ENCODE measurements at regions not wholly inside any gene's neighbourhood (a gene's known extent, or its start where the extent isn't known, plus 50 kb on each side); places are given as distances from the start of the nearest gene placed in this dataset.

DNA sequence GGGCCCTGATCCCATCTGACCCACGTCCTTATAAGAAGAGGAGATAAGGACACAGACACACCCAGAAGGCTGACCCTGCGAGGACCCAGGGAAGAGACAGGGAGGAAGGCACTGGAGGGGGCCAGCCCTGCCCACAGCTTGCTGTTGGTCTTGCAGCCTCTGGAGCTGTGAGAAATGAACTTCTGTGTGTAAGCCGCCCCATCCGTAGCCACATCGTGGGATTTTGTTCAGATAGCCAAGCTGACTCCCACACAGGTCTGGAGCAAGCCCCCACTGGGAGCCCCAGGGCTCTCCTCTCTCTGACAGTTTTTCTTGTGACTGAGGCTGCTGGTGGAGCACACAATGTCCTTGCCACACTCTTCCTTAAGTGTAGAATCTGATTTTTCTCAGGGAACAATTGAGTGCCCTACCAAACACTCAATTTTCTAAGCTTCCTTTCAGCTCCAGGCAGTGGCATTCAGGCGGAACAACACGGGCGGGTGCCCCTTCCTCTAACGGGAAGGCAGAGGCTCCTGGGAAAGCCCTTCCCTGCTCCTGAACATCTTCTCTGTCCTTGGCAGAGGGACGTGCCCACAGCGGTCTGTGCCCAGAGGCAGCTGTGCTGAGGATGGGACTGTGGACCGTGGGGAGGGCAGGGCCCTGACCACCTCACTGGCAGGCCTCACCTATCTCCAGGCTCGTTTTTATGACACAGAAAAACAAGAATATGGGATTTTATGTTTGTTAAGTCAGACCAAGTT, 160.6 kb upstream of the SHH start:
- Histone ChIP-seq H3K27ac (ENCODE audit: low read length) (no peak overlapping the region), H3K4me1 (ENCODE audit: control insufficient read depth in 1 of 2, insufficient read depth in 2 of 2, low read length in 2 of 2) (no peaks in the 10 kb centered on the region), H3K4me3 (ENCODE audit: low read depth in 1 of 2, low read length in 2 of 2) (no peak overlapping the region)

GRCh38 chr7:155972247-155972646, 160.0 kb upstream of the SHH start:
- Histone ChIP-seq H3K4me1 (ENCODE audit: control insufficient read depth in 1 of 2, insufficient read depth in 2 of 2, low read length in 2 of 2) (no peaks in the 10 kb centered on the region), H3K36me3 (ENCODE audit: control insufficient read depth in 1 of 2, insufficient read depth in 2 of 2, low read length in 2 of 2) (no peaks in the 10 kb centered on the region)

More for the DNA sequence above, 160.6 kb upstream of the SHH start:
- Histone ChIP-seq H3K36me3 (ENCODE audit: control insufficient read depth in 1 of 2, insufficient read depth in 2 of 2, low read length in 2 of 2) (no peaks in the 10 kb centered on the region), H3K9me3 (ENCODE audit: control insufficient read depth in 1 of 2, low read length in 2 of 2) (no peaks in the 10 kb centered on the region), H3K27me3 (ENCODE audit: low read depth, low read length) (no peaks in the 10 kb centered on the region)

DNA sequence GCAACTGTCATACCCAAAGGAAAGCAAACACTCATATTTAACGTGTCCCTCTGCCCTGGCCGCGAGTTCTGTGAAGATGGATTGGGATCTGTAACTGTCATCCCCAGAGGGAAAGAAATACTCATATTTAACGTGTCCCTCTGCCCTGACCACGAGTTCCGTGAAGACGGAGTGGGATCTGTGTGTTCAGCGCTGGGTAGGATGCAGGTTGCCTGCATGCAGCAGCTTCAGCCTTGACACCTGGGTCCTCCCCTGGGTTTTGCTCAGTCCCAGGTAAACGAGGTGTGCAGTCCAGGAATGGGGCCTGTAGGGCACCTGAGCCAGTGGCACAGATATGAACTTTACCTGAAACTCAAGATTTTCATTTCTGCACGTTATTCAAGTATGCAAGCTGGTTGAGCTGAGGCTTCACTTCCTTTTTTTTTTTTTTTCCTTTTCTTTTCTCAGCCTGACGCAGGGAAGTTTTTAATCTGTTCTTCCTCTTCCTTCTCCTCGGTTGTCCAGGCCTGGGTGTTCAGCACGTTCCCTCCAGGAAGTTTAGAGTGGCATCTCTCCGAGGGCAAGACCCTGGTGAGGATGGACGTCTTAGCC, 159.0 kb upstream of the SHH start:
- Histone ChIP-seq H3K4me3 (ENCODE audit: low read depth in 1 of 2, low read length in 2 of 2) (no peak overlapping the region), H3K27ac (ENCODE audit: low read length) (no peak overlapping the region), H3K27me3 (ENCODE audit: low read depth, low read length) (no peaks in the 10 kb centered on the region), H3K36me3 (ENCODE audit: control insufficient read depth in 1 of 2, insufficient read depth in 2 of 2, low read length in 2 of 2) (no peaks in the 10 kb centered on the region), H3K4me1 (ENCODE audit: control insufficient read depth in 1 of 2, insufficient read depth in 2 of 2, low read length in 2 of 2) (no peaks in the 10 kb centered on the region), H3K9me3 (ENCODE audit: control insufficient read depth in 1 of 2, low read length in 2 of 2) (no peaks in the 10 kb centered on the region)

More at GRCh38 chr7:155972247-155972646, 160.0 kb upstream of the SHH start:
- H3K27ac ChIP-seq (ENCODE audit: low read length) = no peak overlapping the region
- H3K9me3 ChIP-seq (ENCODE audit: control insufficient read depth in 1 of 2, low read length in 2 of 2) = no peaks in the 10 kb centered on the region
- no peak overlapping the region for H3K4me3 ChIP-seq (ENCODE audit: low read depth in 1 of 2, low read length in 2 of 2)
- H3K27me3 ChIP-seq (ENCODE audit: low read depth, low read length) = no peaks in the 10 kb centered on the region

DNA sequence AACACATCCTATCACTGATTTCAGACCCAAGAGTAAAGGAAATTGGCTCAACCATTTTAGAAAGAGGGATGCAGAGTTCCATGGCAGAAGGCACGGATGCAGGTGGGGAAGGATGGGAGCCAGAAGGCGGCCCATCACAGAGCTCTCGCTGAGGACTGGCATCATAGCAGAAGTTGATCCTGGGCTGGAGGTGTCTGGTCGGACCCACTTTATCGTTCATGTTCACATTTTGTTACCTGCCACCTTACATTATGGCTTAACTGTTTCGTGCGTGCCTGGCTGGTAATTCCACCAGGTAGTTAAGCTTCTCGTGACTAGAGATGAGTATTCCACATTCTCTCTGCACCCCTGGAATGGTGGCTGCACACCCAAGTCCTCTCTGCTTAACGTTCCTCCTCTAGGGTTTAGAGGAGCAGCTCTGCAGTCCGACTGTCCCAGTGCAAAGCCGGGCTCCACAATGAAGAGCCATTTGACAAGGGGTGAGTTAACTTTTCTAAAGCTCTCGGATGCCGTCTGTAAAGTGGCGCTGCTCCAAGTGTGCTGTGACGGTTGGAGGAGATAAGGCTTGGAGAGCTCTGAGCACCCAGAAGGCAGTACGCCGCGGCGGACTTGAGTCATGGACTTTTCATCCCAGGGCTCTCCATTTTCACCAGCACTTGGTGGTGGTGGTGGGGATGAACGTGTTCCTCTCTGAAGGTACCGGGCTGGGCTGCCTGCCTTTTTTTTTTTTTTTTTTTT, 157.1 kb upstream of the SHH start:
- H3K4me3 ChIP-seq (ENCODE audit: low read depth in 1 of 2, low read length in 2 of 2) = no peak overlapping the region
- H3K27me3 ChIP-seq (ENCODE audit: low read depth, low read length) = no peaks in the 10 kb centered on the region
- H3K9me3 ChIP-seq (ENCODE audit: control insufficient read depth in 1 of 2, low read length in 2 of 2) = no peaks in the 10 kb centered on the region
- no peak overlapping the region for H3K27ac ChIP-seq (ENCODE audit: low read length)
- H3K36me3 ChIP-seq (ENCODE audit: control insufficient read depth in 1 of 2, insufficient read depth in 2 of 2, low read length in 2 of 2) = no peaks in the 10 kb centered on the region
- H3K4me1 ChIP-seq (ENCODE audit: control insufficient read depth in 1 of 2, insufficient read depth in 2 of 2, low read length in 2 of 2) = no peaks in the 10 kb centered on the region

DNA sequence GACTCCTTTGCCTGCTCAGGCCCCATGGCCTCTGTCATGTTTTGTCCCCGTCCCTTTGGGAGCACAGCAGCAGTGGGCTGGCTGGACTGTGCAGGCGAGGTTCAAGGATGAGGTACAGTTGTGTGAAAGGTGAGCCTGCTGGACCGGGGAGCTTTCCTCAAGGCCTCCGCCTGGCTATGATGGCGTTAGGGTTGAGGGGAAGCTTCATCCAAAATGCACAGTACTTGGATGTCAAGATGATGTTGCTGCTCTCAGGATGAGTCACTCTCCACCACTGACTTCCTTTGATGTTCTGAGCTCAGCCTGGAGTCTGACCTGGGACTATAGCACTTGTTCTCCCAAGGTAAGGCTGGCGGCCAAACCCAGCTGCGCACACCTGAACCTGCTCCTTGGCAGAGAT, 152.7 kb upstream of the SHH start:
- H3K27me3 ChIP-seq (ENCODE audit: low read depth, low read length) = no peaks in the 10 kb centered on the region
- no peaks in the 10 kb centered on the region for H3K36me3 ChIP-seq (ENCODE audit: control insufficient read depth in 1 of 2, insufficient read depth in 2 of 2, low read length in 2 of 2)
- H3K4me1 ChIP-seq (ENCODE audit: control insufficient read depth in 1 of 2, insufficient read depth in 2 of 2, low read length in 2 of 2) = no peaks in the 10 kb centered on the region
- no peaks in the 10 kb centered on the region for H3K9me3 ChIP-seq (ENCODE audit: control insufficient read depth in 1 of 2, low read length in 2 of 2)
- H3K4me3 ChIP-seq (ENCODE audit: low read depth in 1 of 2, low read length in 2 of 2) = no peak overlapping the region
- H3K27ac ChIP-seq (ENCODE audit: low read length) = no peak overlapping the region

DNA sequence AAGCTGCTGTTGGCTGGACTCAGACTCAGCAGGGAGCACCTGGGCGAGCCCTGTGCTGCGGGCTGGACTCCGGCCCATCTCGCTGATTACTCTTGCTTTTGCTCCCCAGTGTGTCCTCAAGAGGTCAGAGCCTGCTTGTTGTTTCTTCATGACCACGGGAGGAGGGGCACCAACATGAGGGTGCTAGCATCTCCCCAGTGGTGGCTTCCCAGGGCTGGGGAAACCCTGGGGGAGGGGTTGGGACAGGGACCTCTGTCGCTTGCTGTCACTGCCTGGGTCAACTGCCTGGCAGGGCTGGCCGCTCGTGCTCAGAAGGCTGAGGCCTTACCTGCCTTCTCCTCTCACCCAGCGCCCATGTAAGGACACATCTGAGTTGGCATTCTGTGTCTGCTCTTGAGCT, 152.3 kb upstream of the SHH start:
- Histone ChIP-seq H3K9me3 (ENCODE audit: control insufficient read depth in 1 of 2, low read length in 2 of 2) (no peaks in the 10 kb centered on the region), H3K4me3 (ENCODE audit: low read depth in 1 of 2, low read length in 2 of 2) (no peak overlapping the region), H3K27ac (ENCODE audit: low read length) (no peak overlapping the region), H3K36me3 (ENCODE audit: control insufficient read depth in 1 of 2, insufficient read depth in 2 of 2, low read length in 2 of 2) (no peaks in the 10 kb centered on the region), H3K4me1 (ENCODE audit: control insufficient read depth in 1 of 2, insufficient read depth in 2 of 2, low read length in 2 of 2) (no peaks in the 10 kb centered on the region), H3K27me3 (ENCODE audit: low read depth, low read length) (no peaks in the 10 kb centered on the region)

DNA sequence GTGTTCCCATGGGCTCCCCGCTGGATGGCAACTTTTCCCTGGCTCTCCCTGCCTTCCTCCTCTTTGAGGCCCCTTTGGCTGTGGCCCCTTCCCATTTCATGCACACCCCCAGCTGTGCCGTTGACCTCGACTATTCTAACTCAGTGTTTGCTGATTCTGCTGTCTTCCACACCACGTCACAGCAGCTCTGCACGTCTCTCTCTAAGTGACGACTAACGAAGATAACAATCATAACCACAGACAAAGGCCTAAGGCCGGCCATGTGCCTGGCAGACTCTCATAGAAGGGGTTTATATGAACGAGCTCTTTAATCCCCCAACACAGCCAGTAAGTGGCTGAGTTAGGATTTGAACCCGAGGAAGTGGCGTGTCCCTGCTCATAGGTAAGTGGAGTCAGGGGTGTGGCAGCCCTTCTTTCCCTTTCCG, 151.5 kb upstream of the SHH start:
- Histone ChIP-seq H3K36me3 (ENCODE audit: control insufficient read depth in 1 of 2, insufficient read depth in 2 of 2, low read length in 2 of 2) (no peaks in the 10 kb centered on the region), H3K27me3 (ENCODE audit: low read depth, low read length) (no peaks in the 10 kb centered on the region), H3K4me1 (ENCODE audit: control insufficient read depth in 1 of 2, insufficient read depth in 2 of 2, low read length in 2 of 2) (no peaks in the 10 kb centered on the region), H3K9me3 (ENCODE audit: control insufficient read depth in 1 of 2, low read length in 2 of 2) (no peaks in the 10 kb centered on the region), H3K27ac (ENCODE audit: low read length) (no peak overlapping the region), H3K4me3 (ENCODE audit: low read depth in 1 of 2, low read length in 2 of 2) (no peak overlapping the region)

DNA sequence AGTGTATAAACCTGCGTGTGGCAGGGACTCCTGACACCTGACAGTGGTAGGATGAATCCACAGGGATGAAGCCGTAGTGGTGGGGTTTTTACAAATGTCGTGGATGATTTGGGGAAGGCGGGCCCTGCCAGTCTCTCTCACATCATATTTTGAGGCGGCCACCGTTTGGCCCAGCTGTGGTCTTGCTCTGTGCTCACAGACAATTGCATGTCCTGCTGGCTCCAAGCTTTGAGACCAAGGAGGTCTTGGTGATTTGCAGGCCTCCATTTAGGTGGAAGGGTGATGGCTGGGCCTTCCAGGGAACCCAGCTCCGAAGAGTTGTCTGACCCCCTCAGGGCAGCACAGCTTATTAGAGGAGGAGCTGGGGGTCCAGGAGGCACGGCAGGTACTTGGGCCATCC, 151.1 kb upstream of the SHH start:
- peak overlapping the region in 1 of 2 donors; percentile 43 for H3K4me3 ChIP-seq (ENCODE audit: low read depth in 1 of 2, low read length in 2 of 2)
- H3K9me3 ChIP-seq (ENCODE audit: control insufficient read depth in 1 of 2, low read length in 2 of 2) = no peaks in the 10 kb centered on the region
- no peaks in the 10 kb centered on the region for H3K27me3 ChIP-seq (ENCODE audit: low read depth, low read length)
- no peaks in the 10 kb centered on the region for H3K36me3 ChIP-seq (ENCODE audit: control insufficient read depth in 1 of 2, insufficient read depth in 2 of 2, low read length in 2 of 2)
- no peaks in the 10 kb centered on the region for H3K4me1 ChIP-seq (ENCODE audit: control insufficient read depth in 1 of 2, insufficient read depth in 2 of 2, low read length in 2 of 2)
- no peak overlapping the region for H3K27ac ChIP-seq (ENCODE audit: low read length)

DNA sequence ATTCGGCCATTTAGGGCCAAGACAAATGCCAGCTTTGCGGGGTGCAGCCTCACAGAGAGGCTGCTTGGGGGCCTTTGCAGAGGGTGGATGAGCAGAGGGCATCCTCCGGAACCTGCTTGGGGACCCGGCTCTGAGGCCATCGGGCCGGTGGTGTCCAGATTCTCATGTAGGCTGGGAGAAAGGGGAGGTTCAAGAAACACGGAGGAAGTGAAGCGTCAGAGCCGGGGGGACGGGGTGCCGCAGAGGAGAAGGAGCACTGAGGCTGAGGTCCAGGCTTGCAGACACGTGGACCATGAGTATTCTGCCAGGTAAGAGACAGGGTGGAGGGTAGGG, 150.7 kb upstream of the SHH start:
- Histone ChIP-seq H3K4me3 (ENCODE audit: low read depth in 1 of 2, low read length in 2 of 2) (peak overlapping the region in 1 of 2 donors; percentile 43), H3K4me1 (ENCODE audit: control insufficient read depth in 1 of 2, insufficient read depth in 2 of 2, low read length in 2 of 2) (no peaks in the 10 kb centered on the region), H3K9me3 (ENCODE audit: control insufficient read depth in 1 of 2, low read length in 2 of 2) (no peaks in the 10 kb centered on the region), H3K36me3 (ENCODE audit: control insufficient read depth in 1 of 2, insufficient read depth in 2 of 2, low read length in 2 of 2) (no peaks in the 10 kb centered on the region), H3K27me3 (ENCODE audit: low read depth, low read length) (no peaks in the 10 kb centered on the region), H3K27ac (ENCODE audit: low read length) (no peak overlapping the region)

DNA sequence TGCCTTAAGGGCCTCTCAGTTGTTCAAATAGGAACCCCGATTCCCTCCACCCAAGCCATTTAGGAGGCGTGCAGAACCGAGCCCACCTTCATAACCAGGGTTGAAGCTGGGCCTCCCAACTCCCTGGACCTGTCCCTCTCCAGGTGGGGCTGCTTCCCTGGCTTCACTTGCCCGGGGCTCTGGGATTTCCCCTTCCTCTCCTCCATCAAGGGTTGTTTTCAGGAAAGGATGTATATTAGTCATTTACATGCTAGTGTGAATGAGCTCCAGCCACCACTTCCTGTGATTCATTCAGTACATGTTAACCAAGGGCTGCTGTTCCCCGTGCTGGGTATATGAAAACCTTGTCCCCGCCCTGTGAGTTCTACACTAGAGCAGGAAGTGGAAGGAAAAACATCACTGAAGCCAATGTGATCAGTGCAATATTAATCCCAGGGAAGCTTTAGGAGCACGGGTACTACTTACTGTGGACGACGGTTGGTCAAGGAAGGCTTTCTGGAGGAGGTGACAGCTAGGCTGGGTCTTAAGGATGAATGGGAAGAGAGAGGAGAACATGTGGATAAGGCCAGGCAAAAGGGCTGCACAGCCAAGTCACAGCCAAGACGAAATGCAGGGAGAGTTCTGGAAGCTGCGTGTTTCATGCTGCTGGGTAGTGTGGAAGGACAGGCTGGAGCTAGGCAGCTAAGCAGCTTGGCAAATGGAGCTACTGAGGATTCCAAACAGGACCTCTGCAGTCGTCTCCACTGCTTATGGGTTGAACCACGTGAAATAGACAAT, 150.1 kb upstream of the SHH start:
- H3K27me3 ChIP-seq (ENCODE audit: low read depth, low read length) = no peaks in the 10 kb centered on the region
- H3K9me3 ChIP-seq (ENCODE audit: control insufficient read depth in 1 of 2, low read length in 2 of 2) = no peaks in the 10 kb centered on the region
- peak overlapping the region in 1 of 2 donors; percentile 43 for H3K4me3 ChIP-seq (ENCODE audit: low read depth in 1 of 2, low read length in 2 of 2)
- H3K36me3 ChIP-seq (ENCODE audit: control insufficient read depth in 1 of 2, insufficient read depth in 2 of 2, low read length in 2 of 2) = no peaks in the 10 kb centered on the region
- no peaks in the 10 kb centered on the region for H3K4me1 ChIP-seq (ENCODE audit: control insufficient read depth in 1 of 2, insufficient read depth in 2 of 2, low read length in 2 of 2)
- peak overlapping the region; percentile 31 for H3K27ac ChIP-seq (ENCODE audit: low read length)
